Body of pancreas (tissue), 4 donors: ENCODE measurements at regions not wholly inside any gene's neighbourhood (a gene's known extent, or its start where the extent isn't known, plus 50 kb on each side); places are given as distances from the start of the nearest gene placed in this dataset.

Experiments used
- ATAC-seq: fragments of 150-250 bp; one replicate; pipeline ENCODE4 v1.9.1; 2016
- DNase-seq, 4 donors: peaks; one replicate each; pipeline ENCODE4 v3.0.0-alpha.2; 2019
- H3K27ac ChIP-seq, 4 donors: fragments of 200-600 bp; sonication (generic); 1 replicate in 3 of 4; 2 replicates in 1 of 4; pipeline versions ENCODE4 v1.5.1 to v1.6.1; 2016 to 2019; ENCODE audit warnings: mild to moderate bottlenecking in 1 of 4, mixed read lengths in 1 of 4, moderate library complexity in 1 of 4
- H3K27me3 ChIP-seq, 2 donors: fragments of 200-600 bp; sonication (generic); one replicate each; pipeline ENCODE4 v1.6.0; 2016; ENCODE audit warnings: mild to moderate bottlenecking in 1 of 2
- H3K36me3 ChIP-seq, 2 donors: fragments of 200-600 bp; sonication (generic); replicated peaks in 1 of 2; 2 replicates each; pipeline ENCODE4 v1.5.1; 2016; ENCODE audit warnings: low read depth in 2 of 2; ENCODE audit not compliant: insufficient read depth in 1 of 2
- H3K4me1 ChIP-seq: fragments of 200-600 bp; sonication (generic); one replicate; pipeline ENCODE4 v1.6.0; 2016
- H3K4me3 ChIP-seq, 2 donors: fragments of 200-600 bp; sonication (generic); 1 replicate in 1 of 2; 2 replicates in 1 of 2; pipeline ENCODE4 v1.5.1; 2016 to 2019
- H3K9me3 ChIP-seq, 3 donors: fragments of 200-600 bp; sonication (generic); 1 replicate in 2 of 3; 2 replicates in 1 of 3; pipeline ENCODE4 v1.5.1; 2016
- POLR2A ChIP-seq, 3 donors: fragments of 450-650 bp; IDR thresholded peaks; one replicate each; pipeline ENCODE4 v1.6.1; 2016; ENCODE audit warnings: antibody characterized with exemption in 3 of 3, mild to moderate bottlenecking in 2 of 3
- WGBS, 2 donors: methylation state at CpG; one replicate each; pipeline ENCODE4 v1.1.5; 2017; 5-methylcytosine and 5-hydroxymethylcytosine counted together
- intact Hi-C: fragments of 100-400 bp; cut with DNase I; formaldehyde crosslinking; loops from one replicate; pipeline ENCODE4 v1.15.1; 2023
- TF ChIP-seq, protein P1 (sequence below), 7 experiments: fragments of 450-650 bp in 4 of 7; fragments of 200-600 bp in 3 of 7; sonication (generic) in 3 of 7; IDR thresholded peaks; one replicate each; pipeline ENCODE4 v1.5.1; 2016 to 2019; ENCODE audit warnings: antibody characterized with exemption in 7 of 7

DNA sequence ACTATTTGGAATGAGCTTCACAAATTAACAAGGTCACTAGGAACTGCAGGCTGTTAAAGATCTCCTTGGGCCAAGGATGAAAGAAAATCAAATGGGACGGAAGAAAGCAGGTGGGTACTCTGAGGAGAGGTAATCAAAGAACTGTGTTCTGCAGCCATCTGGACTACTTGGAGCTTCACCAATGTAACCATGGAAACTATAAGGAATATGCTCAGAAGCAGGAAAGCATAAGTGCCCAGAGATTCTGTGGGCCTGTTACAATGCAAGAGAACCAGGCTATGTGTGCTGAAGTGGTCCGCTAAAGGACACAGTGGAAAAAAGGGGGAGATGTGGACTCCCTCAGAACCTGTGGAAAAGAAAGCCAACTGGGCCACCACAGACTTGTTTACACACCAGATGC is 238.5 kb downstream of the PTGER3 start:
- Histone ChIP-seq H3K4me1 (no peaks in the 10 kb centered on the region), H3K9me3 (no peaks in the 10 kb centered on the region), H3K36me3 (no peaks in the 10 kb centered on the region), H3K4me3 (no peak overlapping the region), H3K27me3 (no peaks in the 10 kb centered on the region), H3K27ac (no peak overlapping the region)
- intact Hi-C loops: no loop called here
- TF ChIP-seq, protein P1, sequence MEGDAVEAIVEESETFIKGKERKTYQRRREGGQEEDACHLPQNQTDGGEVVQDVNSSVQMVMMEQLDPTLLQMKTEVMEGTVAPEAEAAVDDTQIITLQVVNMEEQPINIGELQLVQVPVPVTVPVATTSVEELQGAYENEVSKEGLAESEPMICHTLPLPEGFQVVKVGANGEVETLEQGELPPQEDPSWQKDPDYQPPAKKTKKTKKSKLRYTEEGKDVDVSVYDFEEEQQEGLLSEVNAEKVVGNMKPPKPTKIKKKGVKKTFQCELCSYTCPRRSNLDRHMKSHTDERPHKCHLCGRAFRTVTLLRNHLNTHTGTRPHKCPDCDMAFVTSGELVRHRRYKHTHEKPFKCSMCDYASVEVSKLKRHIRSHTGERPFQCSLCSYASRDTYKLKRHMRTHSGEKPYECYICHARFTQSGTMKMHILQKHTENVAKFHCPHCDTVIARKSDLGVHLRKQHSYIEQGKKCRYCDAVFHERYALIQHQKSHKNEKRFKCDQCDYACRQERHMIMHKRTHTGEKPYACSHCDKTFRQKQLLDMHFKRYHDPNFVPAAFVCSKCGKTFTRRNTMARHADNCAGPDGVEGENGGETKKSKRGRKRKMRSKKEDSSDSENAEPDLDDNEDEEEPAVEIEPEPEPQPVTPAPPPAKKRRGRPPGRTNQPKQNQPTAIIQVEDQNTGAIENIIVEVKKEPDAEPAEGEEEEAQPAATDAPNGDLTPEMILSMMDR (IDR thresholded peaks at IDR 0.05): no peak
- TF ChIP-seq POLR2A (IDR thresholded peaks at IDR 0.05): no peak
- ATAC-seq: no peak
- no peak for DNase-seq
- WGBS, 2 donors: 61 to 70% methylated on average over 2 of the region's 2 CpGs

DNA sequence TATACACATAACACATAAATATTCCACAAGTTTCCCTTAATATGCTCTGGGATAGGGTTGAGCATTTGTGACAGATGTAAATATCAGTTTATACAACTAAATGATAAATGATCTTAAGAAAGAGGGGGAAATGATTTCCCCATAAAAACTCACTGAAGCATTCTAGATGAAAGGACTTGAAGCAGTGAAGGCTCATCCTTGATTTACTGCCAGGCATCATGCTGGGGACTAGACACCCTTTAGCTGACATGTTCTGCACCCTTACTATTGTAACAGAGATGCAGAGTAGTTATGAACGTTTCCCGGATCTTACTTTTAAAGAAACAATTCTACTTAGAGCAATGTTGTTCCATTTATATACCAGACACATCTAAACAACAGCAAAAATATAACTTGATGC is 235.8 kb downstream of the PTGER3 start:
- Histone ChIP-seq H3K4me1 (no peaks in the 10 kb centered on the region), H3K4me3 (no peak overlapping the region), H3K27ac (no peak overlapping the region), H3K36me3 (no peaks in the 10 kb centered on the region), H3K27me3 (no peaks in the 10 kb centered on the region), H3K9me3 (no peaks in the 10 kb centered on the region)
- DNase-seq (no peak), ATAC-seq (no peak)
- TF ChIP-seq POLR2A (IDR thresholded peaks at IDR 0.05): no peak
- TF ChIP-seq, protein P1 (IDR thresholded peaks at IDR 0.05): no peak
- 61 to 76% methylated on average over 2 of the region's 2 CpGs for WGBS, 2 donors
- intact Hi-C loops: no loop called here

DNA sequence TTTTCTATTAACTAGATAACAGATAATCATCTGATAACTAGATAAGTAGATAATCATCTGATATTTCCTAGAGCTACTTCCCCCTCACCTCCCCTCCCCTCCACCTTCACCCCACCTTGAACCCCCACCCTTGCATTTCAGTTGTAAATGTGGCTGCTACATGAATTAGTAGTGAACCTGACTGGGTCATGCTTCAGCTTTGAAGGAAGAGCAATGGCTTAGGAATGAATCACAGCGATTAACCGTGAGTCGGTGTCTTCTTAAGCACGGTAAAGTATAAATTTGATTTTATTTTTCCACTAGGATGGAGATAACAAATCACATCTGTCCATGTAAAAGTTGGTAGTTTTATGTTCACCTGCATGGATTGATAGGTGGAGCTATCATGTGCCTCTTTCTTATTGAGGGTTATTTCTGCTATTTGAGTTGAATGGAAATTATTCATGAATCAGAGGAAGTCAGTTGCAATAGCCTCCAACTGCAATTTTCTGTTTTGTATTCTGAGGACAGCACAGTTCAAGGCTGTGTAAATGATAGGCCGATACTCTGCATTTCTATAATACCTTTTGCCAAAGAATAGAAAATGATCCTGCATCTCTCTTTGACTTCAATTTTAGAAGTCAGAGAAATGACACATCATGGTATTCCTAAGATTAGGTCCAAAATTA is 235.0 kb downstream of the PTGER3 start:
- no peaks in the 10 kb centered on the region for H3K4me1 ChIP-seq

DNA sequence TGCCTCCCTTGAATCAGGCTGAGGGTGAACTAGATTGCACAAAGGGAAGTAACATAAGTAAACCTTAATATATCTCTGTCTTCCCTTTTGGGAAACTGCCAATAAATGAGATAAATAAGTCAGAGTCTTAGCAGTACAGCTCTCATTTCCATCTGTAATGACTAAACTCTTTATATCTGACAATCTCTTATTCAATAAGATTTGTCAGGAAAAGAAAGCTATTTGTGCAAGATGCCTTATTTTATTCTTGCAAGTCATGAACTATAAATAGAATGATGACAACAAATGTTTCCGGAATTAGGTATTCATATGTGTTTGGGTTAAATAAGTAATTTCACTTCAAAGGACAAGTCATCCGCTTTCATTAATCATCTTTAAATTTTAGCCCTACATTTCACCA is 229.2 kb downstream of the PTGER3 start:
- TF ChIP-seq, protein P1 (IDR thresholded peaks at IDR 0.05): no peak
- no peak for TF ChIP-seq POLR2A (IDR thresholded peaks at IDR 0.05)
- Histone ChIP-seq H3K36me3 (no peaks in the 10 kb centered on the region), H3K27ac (no peak overlapping the region), H3K27me3 (no peaks in the 10 kb centered on the region), H3K4me3 (no peak overlapping the region), H3K4me1 (no peaks in the 10 kb centered on the region), H3K9me3 (no peaks in the 10 kb centered on the region)
- DNase-seq (no peak), ATAC-seq (no peak)
- intact Hi-C loops: no loop called here
- WGBS, 2 donors: 61 to 79% methylated on average over 2 of the region's 2 CpGs

More for the DNA sequence above, 235.0 kb downstream of the PTGER3 start:
- ATAC-seq: no peak
- no peak for DNase-seq
- H3K4me3 ChIP-seq: no peak overlapping the region
- no peaks in the 10 kb centered on the region for H3K36me3 ChIP-seq
- 82% methylated on average over 5 of the region's 5 CpGs for WGBS, 2 donors
- no peaks in the 10 kb centered on the region for H3K27me3 ChIP-seq
- H3K9me3 ChIP-seq: no peaks in the 10 kb centered on the region
- intact Hi-C loops: no loop called here
- H3K27ac ChIP-seq: no peak overlapping the region
- TF ChIP-seq POLR2A (IDR thresholded peaks at IDR 0.05): no peak
- TF ChIP-seq, protein P1 (IDR thresholded peaks at IDR 0.05): no peak

DNA sequence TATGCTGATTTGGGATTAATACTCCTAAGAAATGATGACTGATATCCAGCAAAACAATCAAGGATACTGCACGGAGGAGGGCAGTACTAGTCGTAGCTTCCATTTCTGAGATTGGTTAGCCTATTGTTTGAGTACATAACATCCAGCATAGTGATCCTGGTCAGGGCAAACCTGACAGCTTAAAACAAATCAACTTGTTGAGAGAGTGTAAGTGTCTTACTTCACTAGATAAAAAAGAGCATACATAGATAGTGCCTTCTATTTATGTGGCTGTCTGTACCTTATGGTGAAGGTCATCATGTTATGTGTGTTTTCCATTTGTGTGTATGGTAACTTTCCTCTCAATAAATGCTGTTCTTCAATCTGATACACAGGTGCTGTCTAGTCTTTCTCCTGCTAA is 228.4 kb downstream of the PTGER3 start:
- Histone ChIP-seq H3K27me3 (no peaks in the 10 kb centered on the region), H3K4me1 (no peaks in the 10 kb centered on the region), H3K27ac (no peak overlapping the region), H3K4me3 (no peak overlapping the region), H3K36me3 (no peaks in the 10 kb centered on the region), H3K9me3 (no peaks in the 10 kb centered on the region)
- ATAC-seq (no peak), DNase-seq (no peak)
- TF ChIP-seq, protein P1 (IDR thresholded peaks at IDR 0.05): no peak
- no peak for TF ChIP-seq POLR2A (IDR thresholded peaks at IDR 0.05)
- intact Hi-C loops: no loop called here
- 67 to 72% methylated on average over 2 of the region's 2 CpGs for WGBS, 2 donors
